ENCODE measurements at regions not wholly inside any gene's neighbourhood (a gene's known extent, or its start where the extent isn't known, plus 50 kb on each side); places are given as distances from the start of the nearest gene placed in this dataset.

GRCh38 chr1:14292520-14292919, 306.0 kb upstream of the KAZN start:
- Histone ChIP-seq H2AFZ (no peak overlapping the region), H3K4me2 (no peak overlapping the region), H3K4me1 (replicated peaks; ENCODE audit: insufficient read depth) (no peaks in the 10 kb centered on the region), H3K9me2 (ENCODE audit: insufficient read depth) (no peaks in the 10 kb centered on the region), H3K4me3 (no peak overlapping the region), H3K27ac (no peak overlapping the region), H3K79me2 (ENCODE audit: low read depth) (no peaks in the 10 kb centered on the region), H3K9me3 (ENCODE audit: insufficient read depth, low read depth) (no peaks in the 10 kb centered on the region), H4K20me1 (ENCODE audit: insufficient read depth) (no peaks in the 10 kb centered on the region), H3K27me3 (ENCODE audit: insufficient read depth, low read depth) (no peaks in the 10 kb centered on the region), H3F3A (ENCODE audit: insufficient read depth, low read depth) (no peaks in the 10 kb centered on the region), H3K36me3 (ENCODE audit: low read depth) (no peaks in the 10 kb centered on the region)
- CTCF ChIA-PET: no interaction called here
- intact Hi-C loops (cut with micrococcal nuclease; ENCODE audit: unreplicated experiment): no loop called here
- no peak for DNase-seq
- no TSS peak for BruUV-seq (replicated peaks)
- POLR2A ChIA-PET (ENCODE audit: unreplicated experiment): no interaction called here
- TF ChIP-seq EZH2 (IDR thresholded peaks at IDR 0.05; ENCODE audit: low read depth) (no peak), CTCF (conservative IDR thresholded peaks at IDR 0.05) (no peak)

- H3K27ac ChIP-seq: no peak overlapping the region
- no peaks in the 10 kb centered on the region for H3K36me3 ChIP-seq (ENCODE audit: low read depth)
- H3K79me2 ChIP-seq (ENCODE audit: low read depth): no peaks in the 10 kb centered on the region
- no peaks in the 10 kb centered on the region for H3K27me3 ChIP-seq (ENCODE audit: insufficient read depth, low read depth)
- H3K9me2 ChIP-seq (ENCODE audit: insufficient read depth): no peaks in the 10 kb centered on the region
- POLR2A ChIA-PET (ENCODE audit: unreplicated experiment): no interaction called here
- H3K9me3 ChIP-seq (ENCODE audit: insufficient read depth, low read depth): no peaks in the 10 kb centered on the region
- intact Hi-C loops (cut with micrococcal nuclease; ENCODE audit: unreplicated experiment): no loop called here
- no peak overlapping the region for H3K4me3 ChIP-seq
- TF ChIP-seq CTCF (conservative IDR thresholded peaks at IDR 0.05) (no peak), EZH2 (IDR thresholded peaks at IDR 0.05; ENCODE audit: low read depth) (no peak)
- no peaks in the 10 kb centered on the region for H3F3A ChIP-seq (ENCODE audit: insufficient read depth, low read depth)
- H4K20me1 ChIP-seq (ENCODE audit: insufficient read depth): no peaks in the 10 kb centered on the region
- no peaks in the 10 kb centered on the region for H3K4me1 ChIP-seq (replicated peaks; ENCODE audit: insufficient read depth)
- H2AFZ ChIP-seq: no peak overlapping the region
- BruUV-seq (replicated peaks): no TSS peak
- no peak for DNase-seq
- no peak overlapping the region for H3K4me2 ChIP-seq
- CTCF ChIA-PET: no interaction called here
These were observed 304.5 kb upstream of the KAZN start for GRCh38 chr1:14294006-14294405.

GRCh38 chr1:14294860-14295536, 303.5 kb upstream of the KAZN start:
- H3K4me2 ChIP-seq: no peak overlapping the region
- ChIA-PET CTCF (no interaction called here), POLR2A (ENCODE audit: unreplicated experiment) (no interaction called here)
- no peaks in the 10 kb centered on the region for H3K36me3 ChIP-seq (ENCODE audit: low read depth)
- H3F3A ChIP-seq (ENCODE audit: insufficient read depth, low read depth): no peaks in the 10 kb centered on the region
- H3K27ac ChIP-seq: no peak overlapping the region
- TF ChIP-seq CTCF (conservative IDR thresholded peaks at IDR 0.05): no peak
- TF ChIP-seq EZH2 (IDR thresholded peaks at IDR 0.05; ENCODE audit: low read depth): no peak
- no peaks in the 10 kb centered on the region for H3K27me3 ChIP-seq (ENCODE audit: insufficient read depth, low read depth)
- no TSS peak for BruUV-seq (replicated peaks)
- DNase-seq: no peak
- no peaks in the 10 kb centered on the region for H3K9me2 ChIP-seq (ENCODE audit: insufficient read depth)
- H3K79me2 ChIP-seq (ENCODE audit: low read depth): no peaks in the 10 kb centered on the region
- no peaks in the 10 kb centered on the region for H3K9me3 ChIP-seq (ENCODE audit: insufficient read depth, low read depth)
- H4K20me1 ChIP-seq (ENCODE audit: insufficient read depth): no peaks in the 10 kb centered on the region
- no peak overlapping the region for H3K4me3 ChIP-seq
- no peaks in the 10 kb centered on the region for H3K4me1 ChIP-seq (replicated peaks; ENCODE audit: insufficient read depth)
- no peak overlapping the region for H2AFZ ChIP-seq
- intact Hi-C loops (cut with micrococcal nuclease; ENCODE audit: unreplicated experiment): no loop called here

Measured in PC-9 (cell line).